Right renal cortex interstitium (tissue), 3 donors: ENCODE measurements at regions not wholly inside any gene's neighbourhood (a gene's known extent, or its start where the extent isn't known, plus 50 kb on each side); places are given as distances from the start of the nearest gene placed in this dataset.

Source experiments
- DNase-seq, 3 donors: peaks; one replicate each; pipeline ENCODE4 v3.0.0-alpha.2; 2013; ENCODE audit warnings: low read depth in 3 of 3, low spot score in 2 of 3

DNA sequence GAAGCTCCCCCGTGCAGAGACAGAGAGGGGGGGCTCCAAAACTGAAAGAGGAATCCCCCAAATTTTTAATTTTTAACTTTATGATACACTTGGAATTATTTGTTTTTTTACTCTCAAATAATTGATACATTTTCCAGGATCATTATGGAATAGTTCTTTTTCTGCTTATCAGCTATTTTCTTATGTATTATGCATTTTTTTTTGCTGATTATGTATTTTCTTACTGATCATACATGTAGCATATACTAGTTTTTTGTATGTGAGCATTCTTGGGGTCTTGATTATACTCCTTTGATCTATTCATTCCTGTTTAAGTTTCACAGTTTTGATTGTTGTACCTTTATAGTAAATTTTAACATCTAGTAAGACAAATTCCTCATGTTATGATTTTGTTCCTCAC lies 55.5 kb upstream of the LDHB start:
- DNase-seq, result no peak

DNA sequence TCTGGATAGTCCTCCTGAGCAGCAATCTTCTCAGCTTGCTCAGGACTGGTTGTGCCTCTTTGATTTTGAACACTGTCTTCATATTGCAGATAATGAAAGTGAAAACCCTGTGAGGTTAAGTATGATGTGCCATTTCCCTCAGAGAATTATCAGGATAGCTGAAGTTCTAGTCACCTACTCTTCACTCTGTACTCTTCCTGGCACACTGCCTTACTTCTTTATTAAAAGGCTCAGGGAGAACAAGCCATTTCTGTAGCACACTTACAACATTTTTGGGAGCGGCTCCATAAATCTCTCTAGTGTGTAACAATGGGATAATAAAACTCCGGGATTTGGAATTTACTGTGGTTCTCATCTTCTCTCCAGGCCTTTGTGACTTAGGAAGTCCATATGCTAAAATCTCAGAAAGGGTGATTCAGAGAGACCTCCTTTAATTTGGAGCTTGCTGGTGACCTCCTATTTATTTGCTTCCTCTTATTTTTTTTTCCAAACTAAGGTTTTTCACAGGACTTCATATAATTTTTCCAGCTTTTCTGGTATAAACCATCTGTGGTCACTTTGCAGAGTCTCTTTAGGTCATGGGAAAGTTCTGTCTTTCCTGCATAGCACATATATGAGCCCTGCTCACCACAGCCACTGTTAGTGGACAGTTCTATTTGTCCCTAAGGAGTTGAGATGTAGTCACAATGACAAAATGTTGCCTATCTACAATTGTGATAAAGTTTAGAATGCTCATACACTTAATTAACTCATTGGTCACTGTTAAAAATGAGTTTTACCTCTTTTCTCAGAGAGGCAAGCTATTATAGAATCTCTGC lies 53.5 kb upstream of the LDHB start:
- DNase-seq, result peak in 1 of 3 donors; percentile 40
